OCI-LY1 (cell line): ENCODE measurements at regions not wholly inside any gene's neighbourhood (a gene's known extent, or its start where the extent isn't known, plus 50 kb on each side); places are given as distances from the start of the nearest gene placed in this dataset.

Experiments used
- EZH2 ChIP-seq: fragments of 200-600 bp; sonication (generic), shearing (Covaris generic); IDR thresholded peaks from 2 replicates; pipeline ENCODE4 v1.8.0; 2017; ENCODE audit warnings: borderline replicate concordance, mixed run types, mild to moderate bottlenecking, antibody characterized with exemption, low read length, moderate library complexity, mixed read lengths
- TF ChIP-seq, protein P1 (sequence below): fragments of 200-600 bp; sonication (generic), shearing (Covaris generic); IDR thresholded peaks from 2 replicates; pipeline ENCODE4 v1.5.1; 2017; ENCODE audit warnings: mild to moderate bottlenecking, antibody characterized with exemption, low read length, moderate library complexity, mixed read lengths

- TF ChIP-seq, protein P1, sequence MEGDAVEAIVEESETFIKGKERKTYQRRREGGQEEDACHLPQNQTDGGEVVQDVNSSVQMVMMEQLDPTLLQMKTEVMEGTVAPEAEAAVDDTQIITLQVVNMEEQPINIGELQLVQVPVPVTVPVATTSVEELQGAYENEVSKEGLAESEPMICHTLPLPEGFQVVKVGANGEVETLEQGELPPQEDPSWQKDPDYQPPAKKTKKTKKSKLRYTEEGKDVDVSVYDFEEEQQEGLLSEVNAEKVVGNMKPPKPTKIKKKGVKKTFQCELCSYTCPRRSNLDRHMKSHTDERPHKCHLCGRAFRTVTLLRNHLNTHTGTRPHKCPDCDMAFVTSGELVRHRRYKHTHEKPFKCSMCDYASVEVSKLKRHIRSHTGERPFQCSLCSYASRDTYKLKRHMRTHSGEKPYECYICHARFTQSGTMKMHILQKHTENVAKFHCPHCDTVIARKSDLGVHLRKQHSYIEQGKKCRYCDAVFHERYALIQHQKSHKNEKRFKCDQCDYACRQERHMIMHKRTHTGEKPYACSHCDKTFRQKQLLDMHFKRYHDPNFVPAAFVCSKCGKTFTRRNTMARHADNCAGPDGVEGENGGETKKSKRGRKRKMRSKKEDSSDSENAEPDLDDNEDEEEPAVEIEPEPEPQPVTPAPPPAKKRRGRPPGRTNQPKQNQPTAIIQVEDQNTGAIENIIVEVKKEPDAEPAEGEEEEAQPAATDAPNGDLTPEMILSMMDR, result no peak
- no peak for TF ChIP-seq EZH2
Measured at GRCh38 chr7:153530441-153530840, 521.8 kb upstream of the DPP6 start.
